NCI-H2171 (cell line): ENCODE measurements at regions not wholly inside any gene's neighbourhood (a gene's known extent, or its start where the extent isn't known, plus 50 kb on each side); places are given as distances from the start of the nearest gene placed in this dataset.
A peak's percentile ranks its signal among the peaks of the same experiment; 100 is the strongest.
"Not testable (repeated sequence)": the region's sequence is repeated elsewhere in the genome, so short reads cannot be mapped to it uniquely, and the experiment has no call there.

ENCODE experiments used
- DNase-seq: peaks from one replicate; lab custom pipeline; 2025; lab: John Stamatoyannopoulos, UW

- no peak for DNase-seq
Measured at GRCh38 chr12:104906695-104907094, 51.4 kb downstream of the SLC41A2 start.

- not testable (repeated sequence) for DNase-seq
Measured at GRCh38 chr12:104905446-104905845, 52.6 kb downstream of the SLC41A2 start.

- no peak for DNase-seq
Measured at GRCh38 chr12:104903648-104904423, 54.3 kb downstream of the SLC41A2 start.

- no peak for DNase-seq
Measured at GRCh38 chr12:104902125-104902524, 56.0 kb downstream of the SLC41A2 start.

GRCh38 chr12:104896710-104897109 is 61.4 kb downstream of the SLC41A2 start:
- no peak for DNase-seq

GRCh38 chr12:104896146-104896545 is 61.9 kb downstream of the SLC41A2 start:
- DNase-seq, result no peak

- DNase-seq, result no peak
Measured at GRCh38 chr12:104895415-104895814, 62.7 kb downstream of the SLC41A2 start.

GRCh38 chr12:104890476-104891096 is 67.5 kb downstream of the SLC41A2 start:
- no peak for DNase-seq

- no peak for DNase-seq
Measured at GRCh38 chr12:104889735-104890134, 68.4 kb downstream of the SLC41A2 start.

GRCh38 chr12:104888892-104889291 is 69.2 kb downstream of the SLC41A2 start:
- DNase-seq, result no peak

GRCh38 chr12:104888481-104888880 is 69.6 kb downstream of the SLC41A2 start:
- no peak for DNase-seq

GRCh38 chr12:104887452-104887851 is 70.6 kb downstream of the SLC41A2 start:
- DNase-seq, result no peak

- peak; percentile 60 for DNase-seq
Measured at GRCh38 chr12:104886418-104887401, 71.4 kb downstream of the SLC41A2 start.

GRCh38 chr12:104878858-104879257 is 79.2 kb downstream of the SLC41A2 start:
- DNase-seq, result not testable (repeated sequence)

- DNase-seq, result peak; percentile 46
Measured at GRCh38 chr12:104877103-104877705, 80.9 kb downstream of the SLC41A2 start.

GRCh38 chr12:104873374-104873773 is 84.7 kb downstream of the SLC41A2 start:
- DNase-seq, result no peak

GRCh38 chr12:104870797-104871196 is 87.3 kb downstream of the SLC41A2 start:
- DNase-seq, result peak; percentile 42

- DNase-seq, result no peak
Measured at GRCh38 chr12:104866291-104866690, 91.8 kb downstream of the SLC41A2 start.

GRCh38 chr12:104865080-104865479 is 93.0 kb downstream of the SLC41A2 start:
- no peak for DNase-seq

GRCh38 chr12:104864668-104865067 is 93.4 kb downstream of the SLC41A2 start:
- DNase-seq, result no peak

- no peak for DNase-seq
Measured at GRCh38 chr12:104863296-104863948, 94.7 kb downstream of the SLC41A2 start.
